Stimulated activated CD4-positive, alpha-beta T cell treated with anti-CD3 and anti-CD28 coated beads, Interleukin-15, amount 100 ng/mL, for 24 hours (primary cell): ENCODE measurements at regions not wholly inside any gene's neighbourhood (a gene's known extent, or its start where the extent isn't known, plus 50 kb on each side); places are given as distances from the start of the nearest gene placed in this dataset.
"Not testable (repeated sequence)": the region's sequence is repeated elsewhere in the genome, so short reads cannot be mapped to it uniquely, and the experiment has no call there.

Source experiments
- DNase-seq: peaks from one replicate; pipeline ENCODE4 v3.0.0-alpha.2; 2020

- no peak for DNase-seq
Observed at GRCh38 chr2:184032983-184033382, 565.3 kb upstream of the ZNF804A start.

- DNase-seq, result no peak
Observed at GRCh38 chr2:184037273-184037672, 561.1 kb upstream of the ZNF804A start.

GRCh38 chr2:184039493-184039892, 558.8 kb upstream of the ZNF804A start:
- no peak for DNase-seq

GRCh38 chr2:184040230-184040629, 558.1 kb upstream of the ZNF804A start:
- no peak for DNase-seq

GRCh38 chr2:184041077-184041476, 557.3 kb upstream of the ZNF804A start:
- DNase-seq, result no peak

GRCh38 chr2:184041777-184042176, 556.6 kb upstream of the ZNF804A start:
- no peak for DNase-seq

GRCh38 chr2:184047536-184047935, 550.8 kb upstream of the ZNF804A start:
- DNase-seq, result no peak

- DNase-seq, result no peak
Observed at GRCh38 chr2:184049566-184049965, 548.8 kb upstream of the ZNF804A start.

GRCh38 chr2:184053326-184053725, 545.0 kb upstream of the ZNF804A start:
- no peak for DNase-seq

GRCh38 chr2:184054419-184054818, 543.9 kb upstream of the ZNF804A start:
- DNase-seq, result not testable (repeated sequence)

GRCh38 chr2:184057910-184058309, 540.4 kb upstream of the ZNF804A start:
- DNase-seq, result no peak

- not testable (repeated sequence) for DNase-seq
Observed at GRCh38 chr2:184060268-184060667, 538.1 kb upstream of the ZNF804A start.

- DNase-seq, result no peak
Observed at GRCh38 chr2:184067502-184067901, 530.8 kb upstream of the ZNF804A start.

- no peak for DNase-seq
Observed at GRCh38 chr2:184072470-184072869, 525.9 kb upstream of the ZNF804A start.

- DNase-seq, result no peak
Observed at GRCh38 chr2:184078496-184078895, 519.8 kb upstream of the ZNF804A start.

GRCh38 chr2:184091456-184091855, 506.9 kb upstream of the ZNF804A start:
- DNase-seq, result no peak

GRCh38 chr2:184113696-184114403, 484.5 kb upstream of the ZNF804A start:
- DNase-seq, result no peak

- DNase-seq, result no peak
Observed at GRCh38 chr2:184114439-184114838, 483.9 kb upstream of the ZNF804A start.

- no peak for DNase-seq
Observed at GRCh38 chr2:184119989-184120800, 478.1 kb upstream of the ZNF804A start.

GRCh38 chr2:184125867-184126266, 472.5 kb upstream of the ZNF804A start:
- DNase-seq, result no peak

- no peak for DNase-seq
Observed at GRCh38 chr2:184129073-184129472, 469.3 kb upstream of the ZNF804A start.

GRCh38 chr2:184137955-184138354, 460.4 kb upstream of the ZNF804A start:
- no peak for DNase-seq

- no peak for DNase-seq
Observed at GRCh38 chr2:184141866-184142265, 456.5 kb upstream of the ZNF804A start.

- no peak for DNase-seq
Observed at GRCh38 chr2:184154438-184154837, 443.9 kb upstream of the ZNF804A start.
